ENCODE measurements at regions not wholly inside any gene's neighbourhood (a gene's known extent, or its start where the extent isn't known, plus 50 kb on each side); places are given as distances from the start of the nearest gene placed in this dataset.

DNA sequence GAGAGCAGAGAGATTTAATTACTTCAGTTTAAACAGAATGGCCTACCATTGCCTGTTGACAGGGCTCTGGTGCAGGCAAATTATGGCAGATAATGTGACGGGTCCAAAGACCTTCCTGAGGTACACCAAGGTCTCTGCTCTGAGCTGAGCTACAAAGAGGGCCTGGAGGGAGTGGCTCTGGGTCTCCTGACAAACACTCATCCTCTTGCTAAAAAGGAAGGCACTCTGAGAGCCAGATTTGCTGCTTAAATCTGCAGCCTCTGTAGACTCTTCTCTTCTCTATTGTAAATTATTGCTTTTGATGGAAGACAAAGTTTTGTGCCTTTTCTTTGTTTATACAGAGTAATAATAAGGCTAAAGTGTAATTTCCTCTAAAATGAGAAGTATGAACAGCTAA is 529.5 kb upstream of the FZD8 start:
- no peak for DNase-seq (ENCODE audit: extremely low read depth, insufficient read length)
- no peak overlapping the region for H3K4me3 ChIP-seq (replicated peaks; ENCODE audit: low read depth, low read length)
- H3K27me3 ChIP-seq (replicated peaks; ENCODE audit: control insufficient read depth, insufficient read depth, low read length): no peaks in the 10 kb centered on the region
- no peaks in the 10 kb centered on the region for H3K36me3 ChIP-seq (ENCODE audit: control insufficient read depth, insufficient read depth, low read length)
- TF ChIP-seq, protein P1, sequence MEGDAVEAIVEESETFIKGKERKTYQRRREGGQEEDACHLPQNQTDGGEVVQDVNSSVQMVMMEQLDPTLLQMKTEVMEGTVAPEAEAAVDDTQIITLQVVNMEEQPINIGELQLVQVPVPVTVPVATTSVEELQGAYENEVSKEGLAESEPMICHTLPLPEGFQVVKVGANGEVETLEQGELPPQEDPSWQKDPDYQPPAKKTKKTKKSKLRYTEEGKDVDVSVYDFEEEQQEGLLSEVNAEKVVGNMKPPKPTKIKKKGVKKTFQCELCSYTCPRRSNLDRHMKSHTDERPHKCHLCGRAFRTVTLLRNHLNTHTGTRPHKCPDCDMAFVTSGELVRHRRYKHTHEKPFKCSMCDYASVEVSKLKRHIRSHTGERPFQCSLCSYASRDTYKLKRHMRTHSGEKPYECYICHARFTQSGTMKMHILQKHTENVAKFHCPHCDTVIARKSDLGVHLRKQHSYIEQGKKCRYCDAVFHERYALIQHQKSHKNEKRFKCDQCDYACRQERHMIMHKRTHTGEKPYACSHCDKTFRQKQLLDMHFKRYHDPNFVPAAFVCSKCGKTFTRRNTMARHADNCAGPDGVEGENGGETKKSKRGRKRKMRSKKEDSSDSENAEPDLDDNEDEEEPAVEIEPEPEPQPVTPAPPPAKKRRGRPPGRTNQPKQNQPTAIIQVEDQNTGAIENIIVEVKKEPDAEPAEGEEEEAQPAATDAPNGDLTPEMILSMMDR (IDR thresholded peaks at IDR 0.05; ENCODE audit: insufficient read depth, low read length, poor library complexity, severe bottlenecking): no peak

DNA sequence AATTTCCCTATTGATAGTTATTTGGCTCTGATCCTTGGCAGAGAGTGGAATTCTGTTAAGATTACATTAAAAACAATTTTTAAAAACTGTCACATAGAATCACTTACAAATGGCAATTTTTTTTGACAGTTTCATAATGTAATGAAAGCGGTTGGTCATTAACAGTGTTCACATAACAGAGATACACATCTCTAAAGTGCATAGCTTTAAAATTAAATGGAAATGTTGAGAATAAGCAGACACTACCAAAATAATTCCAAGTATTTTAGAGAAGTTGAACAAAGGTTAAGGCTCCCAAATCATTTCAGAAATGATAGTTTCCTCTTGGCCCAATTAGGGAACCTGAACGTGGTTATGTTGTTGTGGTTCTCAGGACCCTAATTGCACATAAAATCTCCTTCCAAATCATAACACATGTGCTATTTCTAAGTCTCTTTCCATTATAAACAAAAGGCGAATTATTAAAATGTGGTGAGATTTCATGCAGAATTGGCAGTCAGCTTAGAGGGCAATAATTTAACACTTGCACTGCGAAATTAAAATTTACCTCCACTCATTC is 528.9 kb upstream of the FZD8 start:
- TF ChIP-seq, protein P1 (IDR thresholded peaks at IDR 0.05; ENCODE audit: insufficient read depth, low read length, poor library complexity, severe bottlenecking): no peak

DNA sequence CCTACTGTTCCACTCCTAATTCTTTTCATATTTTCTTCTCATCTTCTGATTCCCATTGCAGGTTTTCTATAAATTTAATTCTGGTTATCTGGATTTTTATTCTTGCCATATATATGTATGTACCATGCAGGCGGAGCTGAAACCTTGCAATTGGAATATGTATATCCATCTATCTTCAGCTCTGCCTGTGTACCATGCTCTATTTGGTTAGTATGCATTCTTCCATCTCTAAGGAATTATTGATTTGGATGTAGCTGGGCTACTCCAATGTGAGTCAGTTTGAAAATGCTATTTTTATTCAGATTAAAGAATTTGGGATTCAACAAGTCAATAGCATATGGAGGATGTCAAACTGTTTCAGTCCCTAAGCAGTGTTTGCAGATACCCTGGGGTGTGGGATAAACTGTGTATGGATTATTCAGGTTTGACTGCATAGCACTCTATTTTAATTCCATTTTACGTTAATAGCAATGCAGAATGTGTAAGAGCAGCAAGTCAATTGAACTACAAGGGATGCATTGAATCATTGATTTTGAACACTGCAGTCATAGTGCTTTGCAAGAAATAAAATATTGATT is 528.1 kb upstream of the FZD8 start:
- no peak for DNase-seq (ENCODE audit: extremely low read depth, insufficient read length)
- H3K4me3 ChIP-seq (replicated peaks; ENCODE audit: low read depth, low read length): no peak overlapping the region
- TF ChIP-seq, protein P1 (IDR thresholded peaks at IDR 0.05; ENCODE audit: insufficient read depth, low read length, poor library complexity, severe bottlenecking): no peak
- H3K27me3 ChIP-seq (replicated peaks; ENCODE audit: control insufficient read depth, insufficient read depth, low read length): no peaks in the 10 kb centered on the region
- H3K36me3 ChIP-seq (ENCODE audit: control insufficient read depth, insufficient read depth, low read length): no peaks in the 10 kb centered on the region

More for the DNA sequence above, 528.9 kb upstream of the FZD8 start:
- Histone ChIP-seq H3K4me3 (replicated peaks; ENCODE audit: low read depth, low read length) (no peak overlapping the region), H3K36me3 (ENCODE audit: control insufficient read depth, insufficient read depth, low read length) (no peaks in the 10 kb centered on the region), H3K27me3 (replicated peaks; ENCODE audit: control insufficient read depth, insufficient read depth, low read length) (no peaks in the 10 kb centered on the region)
- DNase-seq (ENCODE audit: extremely low read depth, insufficient read length): no peak

DNA sequence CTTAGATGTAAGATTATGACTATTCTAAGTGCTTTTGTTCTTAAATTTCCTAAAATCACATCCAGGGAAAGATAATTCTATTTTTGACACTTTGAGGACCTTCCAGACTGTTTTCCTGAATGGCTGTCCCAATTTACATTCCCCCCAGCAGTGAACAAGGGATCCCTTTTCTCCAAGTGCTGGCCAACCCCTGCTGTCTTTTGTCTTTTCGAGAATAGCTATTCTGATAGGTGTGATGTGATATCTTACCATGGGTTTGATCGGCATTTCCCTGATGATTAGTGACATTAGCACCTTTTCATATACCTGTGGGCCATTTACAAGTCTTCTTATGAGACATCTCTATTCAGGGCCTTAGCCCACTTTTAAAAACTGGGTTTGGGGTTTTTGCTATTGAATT is 526.7 kb upstream of the FZD8 start:
- Histone ChIP-seq H3K4me3 (replicated peaks; ENCODE audit: low read depth, low read length) (no peak overlapping the region), H3K36me3 (ENCODE audit: control insufficient read depth, insufficient read depth, low read length) (no peaks in the 10 kb centered on the region), H3K27me3 (replicated peaks; ENCODE audit: control insufficient read depth, insufficient read depth, low read length) (no peaks in the 10 kb centered on the region)
- DNase-seq (ENCODE audit: extremely low read depth, insufficient read length): no peak
- TF ChIP-seq, protein P1 (IDR thresholded peaks at IDR 0.05; ENCODE audit: insufficient read depth, low read length, poor library complexity, severe bottlenecking): no peak

DNA sequence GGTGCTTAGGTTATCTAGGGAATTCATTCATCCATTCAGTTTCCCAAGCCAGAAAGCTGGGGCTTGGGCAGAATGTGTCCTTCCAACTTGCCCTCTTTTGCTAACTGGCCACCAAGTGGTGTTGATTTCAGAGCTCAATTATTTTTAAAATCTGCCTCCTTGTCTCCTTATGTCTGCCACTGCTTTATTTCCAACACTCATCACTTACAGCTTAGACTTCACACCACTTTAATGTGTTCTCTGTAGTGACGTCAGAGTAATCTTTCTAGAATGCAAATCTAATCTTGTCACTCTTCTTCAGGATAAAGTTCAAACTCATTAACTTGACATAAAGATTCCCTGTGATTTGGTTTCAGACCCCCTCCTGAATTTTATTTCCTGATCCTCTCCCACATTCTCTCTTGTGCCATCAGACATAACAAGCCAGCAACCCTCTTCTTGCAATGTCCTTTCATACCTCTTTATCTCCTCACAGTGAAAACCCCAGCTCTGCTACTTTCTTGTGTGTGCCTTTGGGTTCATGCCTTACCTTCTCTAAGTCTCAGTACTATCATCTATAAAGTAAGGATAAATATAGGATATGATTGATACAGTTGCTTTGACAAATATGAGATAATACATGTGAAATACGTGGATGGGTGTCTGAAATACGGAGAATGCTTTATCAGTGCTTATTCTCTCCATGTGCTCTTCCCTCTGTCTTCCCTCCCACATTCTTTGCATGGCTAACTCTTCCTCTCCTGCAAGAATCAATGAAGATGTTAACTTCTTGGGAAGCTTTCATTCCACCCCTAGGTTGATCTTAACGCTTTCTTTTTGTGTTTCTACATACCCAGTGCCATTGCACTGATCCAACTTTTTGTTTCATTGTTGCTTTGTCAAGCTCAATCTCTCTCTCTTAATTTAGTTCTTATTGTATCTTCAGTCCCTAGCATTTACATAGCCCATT is 522.7 kb upstream of the FZD8 start:
- DNase-seq (ENCODE audit: extremely low read depth, insufficient read length): no peak
- no peak overlapping the region for H3K4me3 ChIP-seq (replicated peaks; ENCODE audit: low read depth, low read length)
- H3K36me3 ChIP-seq (ENCODE audit: control insufficient read depth, insufficient read depth, low read length): no peaks in the 10 kb centered on the region
- TF ChIP-seq, protein P1 (IDR thresholded peaks at IDR 0.05; ENCODE audit: insufficient read depth, low read length, poor library complexity, severe bottlenecking): no peak
- H3K27me3 ChIP-seq (replicated peaks; ENCODE audit: control insufficient read depth, insufficient read depth, low read length): no peaks in the 10 kb centered on the region
